ENCODE measurements at regions not wholly inside any gene's neighbourhood (a gene's known extent, or its start where the extent isn't known, plus 50 kb on each side); places are given as distances from the start of the nearest gene placed in this dataset.

- no peak for TF ChIP-seq CTCF (conservative IDR thresholded peaks at IDR 0.05)
- TF ChIP-seq EZH2 (IDR thresholded peaks at IDR 0.05; ENCODE audit: low read depth): no peak
These were observed 128.9 kb upstream of the DKK2 start for GRCh38 chr4:107164962-107165475.
